ENCODE measurements at regions not wholly inside any gene's neighbourhood (a gene's known extent, or its start where the extent isn't known, plus 50 kb on each side); places are given as distances from the start of the nearest gene placed in this dataset.

GRCh38 chr4:143127621-143128020, 57.1 kb upstream of the USP38 start:
- Histone ChIP-seq H3K9ac (ENCODE audit: insufficient read depth, low read length, poor library complexity, severe bottlenecking) (no peak overlapping the region), H2AFZ (ENCODE audit: insufficient read depth, low read depth, low read length, poor library complexity, severe bottlenecking) (no peak overlapping the region), H3K36me3 (replicated peaks in 1 of 2; ENCODE audit: control insufficient read depth in 1 of 2, insufficient read depth in 2 of 2, low read length in 2 of 2) (no peaks in the 10 kb centered on the region), H3K4me2 (replicated peaks; ENCODE audit: extremely low read depth, low read length, poor library complexity, severe bottlenecking) (no peak overlapping the region), H3K27me3 (ENCODE audit: control insufficient read depth in 2 of 2, insufficient read depth in 2 of 2, low read length in 2 of 2) (no peaks in the 10 kb centered on the region), H3K79me2 (ENCODE audit: insufficient read depth, low read length) (no peaks in the 10 kb centered on the region), H3K4me1 (ENCODE audit: control insufficient read depth in 1 of 2, insufficient read depth in 2 of 2, low read length in 2 of 2) (no peaks in the 10 kb centered on the region), H3K4me3 (replicated peaks in 1 of 3; ENCODE audit: low read depth in 2 of 3, low read length in 3 of 3) (no peak overlapping the region), H3K9me3 (replicated peaks in 1 of 2; ENCODE audit: control insufficient read depth in 1 of 2, insufficient read depth in 1 of 2, low read length in 2 of 2) (peaks cover 0 to 4% of the 10 kb centered on the region in 2 donors), H3K27ac (ENCODE audit: low read depth in 1 of 2, low read length in 2 of 2) (no peak overlapping the region), H4K20me1 (ENCODE audit: insufficient read depth, low read length) (no peaks in the 10 kb centered on the region)
- no peak for TF ChIP-seq CTCF (IDR thresholded peaks at IDR 0.05)
- H3K27me3 Mint-ChIP-seq (ENCODE audit: low read depth in 3 of 3) = peaks cover 0 to 1% (median 0%) of the 10 kb centered on the region in 3 donors
- H3K4me3 Mint-ChIP-seq = no peak overlapping the region
- H3K9me3 Mint-ChIP-seq = peaks cover 4 to 8% (median 6%) of the 10 kb centered on the region in 7 donors
- intact Hi-C loops (cut with micrococcal nuclease) = no loop called here
- no peak for DNase-seq
- no peaks in the 10 kb centered on the region for H3K4me1 Mint-ChIP-seq
- no peaks in the 10 kb centered on the region for H3K36me3 Mint-ChIP-seq
- no peak overlapping the region for H3K27ac Mint-ChIP-seq

- DNase-seq = no peak
- Mint-ChIP-seq H3K27ac (no peak overlapping the region), H3K27me3 (ENCODE audit: low read depth in 3 of 3) (no peaks in the 10 kb centered on the region), H3K4me1 (no peaks in the 10 kb centered on the region), H3K9me3 (no peaks in the 10 kb centered on the region), H3K36me3 (no peaks in the 10 kb centered on the region), H3K4me3 (no peak overlapping the region)
- Histone ChIP-seq H3K4me1 (ENCODE audit: control insufficient read depth in 1 of 2, insufficient read depth in 2 of 2, low read length in 2 of 2) (no peaks in the 10 kb centered on the region), H3K36me3 (replicated peaks in 1 of 2; ENCODE audit: control insufficient read depth in 1 of 2, insufficient read depth in 2 of 2, low read length in 2 of 2) (no peaks in the 10 kb centered on the region), H3K9me3 (replicated peaks in 1 of 2; ENCODE audit: control insufficient read depth in 1 of 2, insufficient read depth in 1 of 2, low read length in 2 of 2) (no peaks in the 10 kb centered on the region), H3K27me3 (ENCODE audit: control insufficient read depth in 2 of 2, insufficient read depth in 2 of 2, low read length in 2 of 2) (no peaks in the 10 kb centered on the region), H3K27ac (ENCODE audit: low read depth in 1 of 2, low read length in 2 of 2) (no peak overlapping the region), H3K4me2 (replicated peaks; ENCODE audit: extremely low read depth, low read length, poor library complexity, severe bottlenecking) (no peak overlapping the region), H2AFZ (ENCODE audit: insufficient read depth, low read depth, low read length, poor library complexity, severe bottlenecking) (no peak overlapping the region), H4K20me1 (ENCODE audit: insufficient read depth, low read length) (no peaks in the 10 kb centered on the region), H3K4me3 (replicated peaks in 1 of 3; ENCODE audit: low read depth in 2 of 3, low read length in 3 of 3) (no peak overlapping the region), H3K79me2 (ENCODE audit: insufficient read depth, low read length) (no peaks in the 10 kb centered on the region), H3K9ac (ENCODE audit: insufficient read depth, low read length, poor library complexity, severe bottlenecking) (no peak overlapping the region)
- no CpG with 5 or more reads among the region's 1 CpG for WGBS (ENCODE audit: insufficient coverage)
- TF ChIP-seq CTCF (IDR thresholded peaks at IDR 0.05) = no peak
- intact Hi-C loops (cut with micrococcal nuclease) = no loop called here
Measured at GRCh38 chr4:143133977-143134376, 50.7 kb upstream of the USP38 start.
